Esophagus squamous epithelium (tissue), 5 donors: ENCODE measurements at regions not wholly inside any gene's neighbourhood (a gene's known extent, or its start where the extent isn't known, plus 50 kb on each side); places are given as distances from the start of the nearest gene placed in this dataset.

Experiments
- DNase-seq: peaks from one replicate; lab custom pipeline; 2025; lab: John Stamatoyannopoulos, UW
- H3K27ac ChIP-seq, 4 donors: fragments of 200-600 bp; sonication (generic); one replicate each; pipeline ENCODE4 v1.5.1; 2016 to 2019; ENCODE audit warnings: mild to moderate bottlenecking in 1 of 4
- H3K27me3 ChIP-seq, 4 donors: fragments of 200-600 bp; sonication (generic); 1 replicate in 3 of 4; 2 replicates in 1 of 4; pipeline versions ENCODE4 v1.5.1 to v1.6.0; 2017 to 2021; ENCODE audit warnings: antibody characterized with exemption in 1 of 4
- H3K36me3 ChIP-seq, 3 donors: fragments of 200-600 bp; sonication (generic); one replicate each; pipeline ENCODE4 v1.5.1; 2016 to 2019
- H3K4me1 ChIP-seq, 3 donors: fragments of 200-600 bp; sonication (generic); one replicate each; pipeline ENCODE4 v1.5.1; 2017 to 2019
- H3K4me3 ChIP-seq, 4 donors: fragments of 200-600 bp; sonication (generic); 1 replicate in 3 of 4; 2 replicates in 1 of 4; pipeline ENCODE4 v1.5.1; 2016 to 2019; ENCODE audit warnings: mild to moderate bottlenecking in 2 of 4, moderate library complexity in 1 of 4
- H3K9me3 ChIP-seq, 3 donors: fragments of 200-600 bp; sonication (generic); one replicate each; pipeline ENCODE4 v1.5.1; 2016 to 2019
- CTCF ChIP-seq, 6 experiments: fragments of 450-650 bp in 4 of 6; fragments of 200-600 bp in 2 of 6; sonication (generic) in 2 of 6; IDR thresholded peaks; one replicate each; pipeline ENCODE4 v1.5.1; 2016 to 2019; ENCODE audit warnings: antibody characterized with exemption in 6 of 6, mild to moderate bottlenecking in 4 of 6, moderate library complexity in 4 of 6
- POLR2A ChIP-seq, 4 donors: fragments of 450-650 bp; IDR thresholded peaks; one replicate each; pipeline ENCODE4 v1.6.1; 2017; ENCODE audit warnings: antibody characterized with exemption in 4 of 4, mild to moderate bottlenecking in 4 of 4, moderate library complexity in 3 of 4
- WGBS, 2 donors: methylation state at CpG; one replicate each; pipeline ENCODE4 v1.1.5; 2018; 5-methylcytosine and 5-hydroxymethylcytosine counted together
- intact Hi-C: fragments of 100-400 bp; cut with DNase I; formaldehyde crosslinking; loops from one replicate; pipeline ENCODE4 v1.15.0; 2022
- donor health status: DM: yes; HTN: yes; CAD: no.

DNA sequence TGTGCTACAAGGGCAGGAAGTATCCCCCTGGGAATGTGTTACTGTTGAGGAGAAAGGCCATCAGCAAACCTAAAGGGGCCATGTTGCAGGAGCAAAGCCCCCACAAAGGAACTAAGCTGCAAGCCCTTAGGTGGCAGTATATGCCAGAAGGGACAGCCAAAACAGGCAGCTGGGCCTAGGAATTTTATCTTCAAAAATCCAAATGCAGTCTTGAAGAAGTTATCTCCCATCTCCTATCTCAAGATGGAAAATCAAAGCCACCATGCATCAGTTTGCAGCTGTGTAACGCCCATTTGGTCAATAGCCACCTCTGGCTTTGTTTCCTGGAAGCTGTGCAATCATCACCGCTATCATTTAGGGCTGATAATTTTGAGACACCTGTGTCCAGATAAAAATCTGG, 400.3 kb downstream of the ARHGEF28 start:
- intact Hi-C loops = no loop called here
- H3K9me3 ChIP-seq = no peaks in the 10 kb centered on the region
- H3K4me3 ChIP-seq = no peak overlapping the region
- TF ChIP-seq CTCF (IDR thresholded peaks at IDR 0.05) (no peak), POLR2A (IDR thresholded peaks at IDR 0.05) (no peak)
- H3K36me3 ChIP-seq = no peaks in the 10 kb centered on the region
- H3K27me3 ChIP-seq = no peaks in the 10 kb centered on the region
- no peaks in the 10 kb centered on the region for H3K4me1 ChIP-seq
- no peak for DNase-seq
- no peak overlapping the region for H3K27ac ChIP-seq
- WGBS, 2 donors = 74 to 95% methylated on average over 2 of the region's 2 CpGs

GRCh38 chr5:74021126-74021525, 395.1 kb downstream of the ARHGEF28 start:
- H3K27ac ChIP-seq = no peak overlapping the region
- TF ChIP-seq POLR2A (IDR thresholded peaks at IDR 0.05) (no peak), CTCF (IDR thresholded peaks at IDR 0.05) (no peak)
- no peak overlapping the region for H3K4me3 ChIP-seq
- no peaks in the 10 kb centered on the region for H3K36me3 ChIP-seq
- peaks cover 0 to 6% (median 0%) of the 10 kb centered on the region in 4 donors for H3K27me3 ChIP-seq
- intact Hi-C loops = no loop called here
- no peaks in the 10 kb centered on the region for H3K9me3 ChIP-seq
- H3K4me1 ChIP-seq = peaks cover 0 to 14% (median 6%) of the 10 kb centered on the region in 3 donors
- DNase-seq = no peak

DNA sequence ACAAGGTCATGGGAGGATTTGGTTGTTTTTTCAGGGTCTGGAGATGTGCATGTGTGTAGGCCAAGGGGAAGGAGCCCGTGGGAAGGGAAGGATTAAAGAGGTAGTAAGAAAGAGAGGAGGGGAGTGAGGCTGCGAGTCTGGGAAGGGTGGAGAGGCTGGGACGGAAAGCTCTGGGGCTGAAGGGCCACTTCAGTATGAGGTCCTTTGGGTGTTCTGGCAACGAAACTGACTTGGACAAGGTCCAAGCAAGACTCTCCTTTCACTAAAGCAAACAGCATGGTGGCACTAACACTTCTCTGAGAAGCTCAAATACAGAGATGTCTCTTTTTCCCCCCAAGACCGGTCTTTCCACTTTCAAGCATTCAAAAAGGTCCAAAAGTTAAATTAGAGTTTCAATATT, 394.5 kb downstream of the ARHGEF28 start:
- Histone ChIP-seq H3K4me3 (no peak overlapping the region), H3K4me1 (peaks cover 0 to 14% (median 6%) of the 10 kb centered on the region in 3 donors), H3K27ac (no peak overlapping the region), H3K36me3 (no peaks in the 10 kb centered on the region), H3K27me3 (peaks cover 0 to 6% (median 0%) of the 10 kb centered on the region in 4 donors), H3K9me3 (no peaks in the 10 kb centered on the region)
- intact Hi-C loops = no loop called here
- TF ChIP-seq POLR2A (IDR thresholded peaks at IDR 0.05) (no peak), CTCF (IDR thresholded peaks at IDR 0.05) (no peak)
- no peak for DNase-seq
- 73 to 92% methylated on average over 5 of the region's 5 CpGs for WGBS, 2 donors

GRCh38 chr5:74019923-74020322, 393.9 kb downstream of the ARHGEF28 start:
- H3K4me1 ChIP-seq = peaks cover 0 to 14% (median 6%) of the 10 kb centered on the region in 3 donors
- no peak overlapping the region for H3K4me3 ChIP-seq
- DNase-seq = no peak
- TF ChIP-seq POLR2A (IDR thresholded peaks at IDR 0.05) (no peak), CTCF (IDR thresholded peaks at IDR 0.05) (no peak)
- peaks cover 0 to 6% (median 0%) of the 10 kb centered on the region in 4 donors for H3K27me3 ChIP-seq
- intact Hi-C loops = no loop called here
- WGBS, 2 donors = 92 to 96% methylated on average over 5 of the region's 5 CpGs
- H3K27ac ChIP-seq = no peak overlapping the region
- no peaks in the 10 kb centered on the region for H3K9me3 ChIP-seq
- no peaks in the 10 kb centered on the region for H3K36me3 ChIP-seq

GRCh38 chr5:74017786-74018211, 391.8 kb downstream of the ARHGEF28 start:
- no peaks in the 10 kb centered on the region for H3K36me3 ChIP-seq
- intact Hi-C loops = no loop called here
- DNase-seq = no peak
- TF ChIP-seq CTCF (IDR thresholded peaks at IDR 0.05) (no peak), POLR2A (IDR thresholded peaks at IDR 0.05) (no peak)
- no peak overlapping the region for H3K4me3 ChIP-seq
- peaks cover 0 to 14% (median 6%) of the 10 kb centered on the region in 3 donors for H3K4me1 ChIP-seq
- H3K27ac ChIP-seq = no peak overlapping the region
- no peaks in the 10 kb centered on the region for H3K9me3 ChIP-seq
- peaks cover 0 to 6% (median 0%) of the 10 kb centered on the region in 4 donors for H3K27me3 ChIP-seq
- WGBS, 2 donors = 24 to 37% methylated on average over 2 to 3 of the region's 3 CpGs
